Panc1 (cell line): ENCODE measurements at regions not wholly inside any gene's neighbourhood (a gene's known extent, or its start where the extent isn't known, plus 50 kb on each side); places are given as distances from the start of the nearest gene placed in this dataset.

Experiments
- POLR2AphosphoS5 ChIP-seq: IDR thresholded peaks from 2 replicates; pipeline ENCODE4 v1.6.1; 2012; ENCODE audit warnings: mild to moderate bottlenecking, low read depth, low read length, moderate library complexity
- SIN3A ChIP-seq: IDR thresholded peaks from 2 replicates; pipeline ENCODE4 v1.6.1; 2012; ENCODE audit warnings: low read depth, mild to moderate bottlenecking, low read length, moderate library complexity, borderline replicate concordance; ENCODE audit not compliant: insufficient read depth
- TCF7L2 ChIP-seq: IDR thresholded peaks from 2 replicates; pipeline ENCODE4 v1.6.1; 2011; ENCODE audit warnings: mild to moderate bottlenecking, low read depth, low read length, inconsistent platforms
- TF ChIP-seq, protein P1 (sequence below): fragments of 450-650 bp; IDR thresholded peaks from 2 replicates; pipeline ENCODE4 v1.5.1; 2017; ENCODE audit warnings: mild to moderate bottlenecking
- TF ChIP-seq, protein P2 (sequence below), 2 experiments: IDR thresholded peaks; 2 replicates each; pipeline ENCODE4 v1.6.1; 2011 to 2012; ENCODE audit warnings: low read depth in 2 of 2, control low read depth in 1 of 2, low read length in 1 of 2, mild to moderate bottlenecking in 1 of 2, moderate library complexity in 1 of 2; ENCODE audit not compliant: insufficient read depth in 1 of 2

GRCh38 chr4:59666645-59667044 lies 1533.5 kb upstream of the ADGRL3 start:
- TF ChIP-seq, protein P1, sequence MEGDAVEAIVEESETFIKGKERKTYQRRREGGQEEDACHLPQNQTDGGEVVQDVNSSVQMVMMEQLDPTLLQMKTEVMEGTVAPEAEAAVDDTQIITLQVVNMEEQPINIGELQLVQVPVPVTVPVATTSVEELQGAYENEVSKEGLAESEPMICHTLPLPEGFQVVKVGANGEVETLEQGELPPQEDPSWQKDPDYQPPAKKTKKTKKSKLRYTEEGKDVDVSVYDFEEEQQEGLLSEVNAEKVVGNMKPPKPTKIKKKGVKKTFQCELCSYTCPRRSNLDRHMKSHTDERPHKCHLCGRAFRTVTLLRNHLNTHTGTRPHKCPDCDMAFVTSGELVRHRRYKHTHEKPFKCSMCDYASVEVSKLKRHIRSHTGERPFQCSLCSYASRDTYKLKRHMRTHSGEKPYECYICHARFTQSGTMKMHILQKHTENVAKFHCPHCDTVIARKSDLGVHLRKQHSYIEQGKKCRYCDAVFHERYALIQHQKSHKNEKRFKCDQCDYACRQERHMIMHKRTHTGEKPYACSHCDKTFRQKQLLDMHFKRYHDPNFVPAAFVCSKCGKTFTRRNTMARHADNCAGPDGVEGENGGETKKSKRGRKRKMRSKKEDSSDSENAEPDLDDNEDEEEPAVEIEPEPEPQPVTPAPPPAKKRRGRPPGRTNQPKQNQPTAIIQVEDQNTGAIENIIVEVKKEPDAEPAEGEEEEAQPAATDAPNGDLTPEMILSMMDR = no peak
- TF ChIP-seq POLR2AphosphoS5 (no peak), SIN3A (no peak), TCF7L2 (no peak)
- TF ChIP-seq, protein P2, sequence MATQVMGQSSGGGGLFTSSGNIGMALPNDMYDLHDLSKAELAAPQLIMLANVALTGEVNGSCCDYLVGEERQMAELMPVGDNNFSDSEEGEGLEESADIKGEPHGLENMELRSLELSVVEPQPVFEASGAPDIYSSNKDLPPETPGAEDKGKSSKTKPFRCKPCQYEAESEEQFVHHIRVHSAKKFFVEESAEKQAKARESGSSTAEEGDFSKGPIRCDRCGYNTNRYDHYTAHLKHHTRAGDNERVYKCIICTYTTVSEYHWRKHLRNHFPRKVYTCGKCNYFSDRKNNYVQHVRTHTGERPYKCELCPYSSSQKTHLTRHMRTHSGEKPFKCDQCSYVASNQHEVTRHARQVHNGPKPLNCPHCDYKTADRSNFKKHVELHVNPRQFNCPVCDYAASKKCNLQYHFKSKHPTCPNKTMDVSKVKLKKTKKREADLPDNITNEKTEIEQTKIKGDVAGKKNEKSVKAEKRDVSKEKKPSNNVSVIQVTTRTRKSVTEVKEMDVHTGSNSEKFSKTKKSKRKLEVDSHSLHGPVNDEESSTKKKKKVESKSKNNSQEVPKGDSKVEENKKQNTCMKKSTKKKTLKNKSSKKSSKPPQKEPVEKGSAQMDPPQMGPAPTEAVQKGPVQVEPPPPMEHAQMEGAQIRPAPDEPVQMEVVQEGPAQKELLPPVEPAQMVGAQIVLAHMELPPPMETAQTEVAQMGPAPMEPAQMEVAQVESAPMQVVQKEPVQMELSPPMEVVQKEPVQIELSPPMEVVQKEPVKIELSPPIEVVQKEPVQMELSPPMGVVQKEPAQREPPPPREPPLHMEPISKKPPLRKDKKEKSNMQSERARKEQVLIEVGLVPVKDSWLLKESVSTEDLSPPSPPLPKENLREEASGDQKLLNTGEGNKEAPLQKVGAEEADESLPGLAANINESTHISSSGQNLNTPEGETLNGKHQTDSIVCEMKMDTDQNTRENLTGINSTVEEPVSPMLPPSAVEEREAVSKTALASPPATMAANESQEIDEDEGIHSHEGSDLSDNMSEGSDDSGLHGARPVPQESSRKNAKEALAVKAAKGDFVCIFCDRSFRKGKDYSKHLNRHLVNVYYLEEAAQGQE (IDR thresholded peaks at IDR 0.05; ENCODE audit: insufficient read depth in 1 of 2, low read depth in 2 of 2, low read length in 1 of 2) = no peak
